OCI-LY7 (cell line): ENCODE measurements at regions not wholly inside any gene's neighbourhood (a gene's known extent, or its start where the extent isn't known, plus 50 kb on each side); places are given as distances from the start of the nearest gene placed in this dataset.

Source experiments
- BruUV-seq: library from RNA; stranded (reverse); fragments of 400-500 nt; replicated peaks from 2 replicates; lab custom pipeline; 2021; lab: Mats Ljungman, UMichigan
- CTCF ChIA-PET: fragments of 300-600 bp; sonication (Branson Sonifier 250); formaldehyde crosslinking; loops from one replicate; lab custom pipeline; 2022; ENCODE audit warnings: antibody characterized with exemption; ENCODE audit not compliant: unreplicated experiment; lab: Charles Lee
- POLR2A ChIA-PET: fragments of 300-600 bp; sonication (Branson Sonifier 250); formaldehyde crosslinking; loops from one replicate; lab custom pipeline; 2022; ENCODE audit warnings: antibody characterized with exemption; lab: Charles Lee
- DNase-seq: peaks from one replicate; pipeline ENCODE4 v3.0.0-alpha.2; 2015; ENCODE audit warnings: low spot score
- H2AFZ ChIP-seq: fragments of 200-600 bp; sonication (generic), shearing (Covaris generic); 2 replicates; pipeline ENCODE4 v1.6.1; 2014; ENCODE audit warnings: mild to moderate bottlenecking, antibody characterized with exemption, low read length, moderate library complexity
- H3K27ac ChIP-seq: fragments of 200-600 bp; sonication (generic); 2 replicates; pipeline ENCODE4 v1.5.1; 2014; ENCODE audit warnings: mixed run types, low read depth, mild to moderate bottlenecking, moderate library complexity, low read length, inconsistent platforms; ENCODE audit not compliant: poor library complexity, severe bottlenecking
- H3K36me3 ChIP-seq: fragments of 200-600 bp; sonication (generic); 2 replicates; pipeline ENCODE4 v1.6.1; 2014; ENCODE audit warnings: mild to moderate bottlenecking, antibody characterized with exemption, low read length, moderate library complexity, mixed read lengths; ENCODE audit not compliant: insufficient read depth
- H3K4me1 ChIP-seq: fragments of 200-600 bp; sonication (generic); 2 replicates; pipeline ENCODE4 v1.5.1; 2014; ENCODE audit warnings: mild to moderate bottlenecking, low read length; ENCODE audit not compliant: insufficient read depth, poor library complexity, severe bottlenecking
- H3K4me2 ChIP-seq: fragments of 200-600 bp; sonication (generic); 2 replicates; pipeline ENCODE4 v1.6.1; 2014; ENCODE audit warnings: mild to moderate bottlenecking, low read length
- H3K4me3 ChIP-seq: fragments of 200-600 bp; sonication (generic); 2 replicates; pipeline ENCODE4 v1.5.1; 2014; ENCODE audit warnings: mild to moderate bottlenecking, low read depth, low read length; ENCODE audit not compliant: poor library complexity, severe bottlenecking
- H3K79me2 ChIP-seq: fragments of 200-600 bp; sonication (generic); 2 replicates; pipeline ENCODE4 v1.6.1; 2016; ENCODE audit warnings: low read depth, mild to moderate bottlenecking, low read length, moderate library complexity, mixed read lengths; ENCODE audit not compliant: insufficient read depth
- H3K9me2 ChIP-seq: fragments of 200-600 bp; sonication (generic); 2 replicates; pipeline ENCODE4 v1.6.1; 2016; ENCODE audit warnings: mild to moderate bottlenecking, low read length, mixed read lengths; ENCODE audit not compliant: insufficient read depth
- H3K9me3 ChIP-seq: fragments of 200-600 bp; sonication (generic); 2 replicates; pipeline ENCODE4 v1.6.1; 2014; ENCODE audit warnings: mild to moderate bottlenecking, mixed run types, low read length, mixed read lengths
- H4K20me1 ChIP-seq: fragments of 200-600 bp; sonication (generic); 2 replicates; pipeline ENCODE4 v1.6.1; 2014; ENCODE audit warnings: mild to moderate bottlenecking, antibody characterized with exemption, low read length, moderate library complexity, mixed read lengths; ENCODE audit not compliant: insufficient read depth
- CTCF ChIP-seq: fragments of 200-600 bp; sonication (generic); conservative IDR thresholded peaks from 2 replicates; pipeline ENCODE4 v1.5.1; 2014; ENCODE audit warnings: mild to moderate bottlenecking, antibody characterized with exemption, low read length, moderate library complexity, mixed read lengths
- EZH2phosphoT487 ChIP-seq: fragments of 200-600 bp; sonication (generic); IDR thresholded peaks from 2 replicates; pipeline ENCODE4 v1.6.1; 2018; ENCODE audit warnings: low read depth, borderline replicate concordance, mild to moderate bottlenecking, mixed run types, antibody characterized with exemption, low read length, moderate library complexity, mixed read lengths
- intact Hi-C: fragments of 100-400 bp; cut with micrococcal nuclease; formaldehyde crosslinking; loops from one replicate; pipeline ENCODE4 v1.10.0; 2022; ENCODE audit not compliant: unreplicated experiment

- H3K36me3 ChIP-seq, result no peaks in the 10 kb centered on the region
- ChIA-PET POLR2A (interaction anchor here (0.8 to 2.1 kb wide), 6 partner anchors 10 to 106 kb away, joined by 3 to 10 read pairs (median 4); no protein-coding TSS in a partner anchor), CTCF (interaction anchor here (1.0 kb wide), 1 partner anchor 8 kb away, joined by 3 read pairs; no protein-coding TSS in a partner anchor)
- H2AFZ ChIP-seq, result no peak overlapping the region
- H3K4me2 ChIP-seq, result no peak overlapping the region
- intact Hi-C loops, result no loop called here
- H3K27ac ChIP-seq, result no peak overlapping the region
- no peaks in the 10 kb centered on the region for H3K4me1 ChIP-seq
- no peak for DNase-seq
- no peaks in the 10 kb centered on the region for H3K79me2 ChIP-seq
- no peaks in the 10 kb centered on the region for H3K9me2 ChIP-seq
- no peaks in the 10 kb centered on the region for H3K9me3 ChIP-seq
- TF ChIP-seq CTCF (no peak), EZH2phosphoT487 (no peak)
- H3K4me3 ChIP-seq, result no peak overlapping the region
- H4K20me1 ChIP-seq, result no peaks in the 10 kb centered on the region
- no TSS peak for BruUV-seq
Measured at GRCh38 chr12:18151036-18151435, 61.0 kb upstream of the RERGL start.

DNA sequence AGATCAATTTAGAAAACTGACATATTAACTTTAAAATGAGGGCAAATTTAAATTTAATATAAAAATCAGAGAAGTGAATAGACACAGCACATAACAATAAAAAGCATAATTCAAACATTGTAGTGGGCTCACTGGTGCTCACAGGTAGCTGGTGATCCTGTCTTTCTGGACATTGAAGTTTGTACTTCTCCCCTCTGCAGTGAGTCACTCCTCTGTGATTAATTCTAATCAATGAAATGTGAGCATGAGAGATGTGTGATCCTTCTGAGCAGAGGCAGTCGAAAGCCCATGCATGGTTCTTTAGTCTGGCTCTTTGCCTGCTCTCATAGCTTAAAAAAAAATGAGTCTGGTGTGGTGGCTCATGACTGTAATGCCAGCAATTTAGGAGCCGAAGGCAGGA lies 59.0 kb upstream of the RERGL start:
- TF ChIP-seq EZH2phosphoT487, result no peak
- TF ChIP-seq CTCF, result no peak
- no peak for DNase-seq
- CTCF ChIA-PET, result no interaction called here
- Histone ChIP-seq H3K27ac (no peak overlapping the region), H3K79me2 (no peaks in the 10 kb centered on the region), H2AFZ (no peak overlapping the region), H3K4me2 (no peak overlapping the region), H4K20me1 (no peaks in the 10 kb centered on the region), H3K4me1 (no peaks in the 10 kb centered on the region), H3K9me3 (no peaks in the 10 kb centered on the region), H3K36me3 (no peaks in the 10 kb centered on the region), H3K4me3 (no peak overlapping the region), H3K9me2 (no peaks in the 10 kb centered on the region)
- POLR2A ChIA-PET, result interaction anchor here (0.6 kb wide), 1 partner anchor 90 kb away, joined by 4 read pairs; no protein-coding TSS in a partner anchor
- intact Hi-C loops, result no loop called here
- BruUV-seq, result no TSS peak

DNA sequence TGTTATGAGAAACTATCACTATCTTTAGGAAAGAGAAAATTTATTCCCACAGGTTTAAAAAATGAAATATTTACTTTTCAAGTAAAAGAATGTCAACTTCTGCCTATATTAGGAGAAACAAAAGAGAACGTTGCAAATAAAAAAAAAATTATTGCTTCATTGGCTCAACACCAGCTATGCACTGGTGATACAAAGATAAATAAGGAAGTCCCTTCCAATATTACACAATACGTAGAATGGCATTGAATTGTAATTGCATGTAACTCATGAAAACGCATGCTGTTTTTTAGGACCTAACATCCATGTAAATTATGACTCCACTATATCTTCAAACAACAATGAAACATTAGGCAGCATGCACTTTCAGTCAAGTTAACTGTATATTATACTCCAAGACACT lies 56.4 kb upstream of the RERGL start:
- no peaks in the 10 kb centered on the region for H3K9me3 ChIP-seq
- no peaks in the 10 kb centered on the region for H3K36me3 ChIP-seq
- H2AFZ ChIP-seq, result no peak overlapping the region
- ChIA-PET POLR2A (interaction anchor here (1.6 kb wide), 1 partner anchor 10 kb away, joined by 6 read pairs; no protein-coding TSS in a partner anchor), CTCF (no interaction called here)
- no peaks in the 10 kb centered on the region for H4K20me1 ChIP-seq
- DNase-seq, result no peak
- intact Hi-C loops, result no loop called here
- no peak overlapping the region for H3K4me3 ChIP-seq
- H3K27ac ChIP-seq, result no peak overlapping the region
- no peak for TF ChIP-seq CTCF
- no peak for TF ChIP-seq EZH2phosphoT487
- BruUV-seq, result no TSS peak
- H3K4me2 ChIP-seq, result no peak overlapping the region
- H3K9me2 ChIP-seq, result no peaks in the 10 kb centered on the region
- peaks cover 3% of the 10 kb centered on the region for H3K4me1 ChIP-seq
- no peaks in the 10 kb centered on the region for H3K79me2 ChIP-seq
